ENCODE measurements at regions not wholly inside any gene's neighbourhood (a gene's known extent, or its start where the extent isn't known, plus 50 kb on each side); places are given as distances from the start of the nearest gene placed in this dataset.
"Not testable (repeated sequence)": the region's sequence is repeated elsewhere in the genome, so short reads cannot be mapped to it uniquely, and the experiment has no call there.

DNA sequence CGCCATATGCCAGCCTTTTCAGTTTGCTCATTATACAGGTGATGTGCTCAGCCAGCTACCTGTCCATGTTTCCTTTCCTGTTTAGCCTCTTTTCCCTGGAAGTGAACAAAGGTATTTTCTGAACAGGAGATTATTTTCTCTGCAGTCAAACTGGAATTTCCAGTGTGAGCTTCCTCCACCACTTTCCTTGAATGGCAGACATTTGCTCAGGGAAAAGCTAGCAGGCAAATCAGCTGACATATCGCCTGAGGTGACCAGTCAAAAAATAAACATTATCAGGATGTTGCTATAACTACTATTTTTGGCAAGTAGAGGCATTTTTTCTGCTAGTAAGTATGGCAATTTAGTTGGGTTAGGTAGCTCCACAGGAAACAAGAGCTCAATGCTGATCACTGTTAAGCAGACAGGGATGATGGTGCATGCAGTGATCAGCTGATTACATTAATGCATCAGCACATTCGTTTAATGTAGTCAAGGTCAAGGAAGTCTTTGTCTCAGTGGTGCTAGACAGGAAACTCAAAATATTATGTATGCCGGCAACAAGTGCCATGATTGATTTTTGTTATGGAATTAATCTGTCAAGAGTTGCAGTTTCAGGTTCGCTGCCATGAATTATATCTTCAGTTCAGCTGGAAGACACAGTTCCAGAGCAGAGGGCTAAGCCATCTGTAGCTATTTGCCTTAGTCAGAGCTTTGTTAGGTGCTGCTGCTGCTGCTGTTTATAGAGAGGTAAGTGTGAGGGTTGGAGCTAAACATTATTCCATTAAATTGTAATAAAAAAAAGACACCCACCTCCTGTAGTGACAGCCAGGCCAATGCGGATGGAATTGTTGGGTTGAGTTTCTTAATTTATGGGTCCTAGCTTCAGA lies 179.7 kb upstream of the ST6GALNAC5 start:
- DNase-seq: peak; percentile 27 to 36

DNA sequence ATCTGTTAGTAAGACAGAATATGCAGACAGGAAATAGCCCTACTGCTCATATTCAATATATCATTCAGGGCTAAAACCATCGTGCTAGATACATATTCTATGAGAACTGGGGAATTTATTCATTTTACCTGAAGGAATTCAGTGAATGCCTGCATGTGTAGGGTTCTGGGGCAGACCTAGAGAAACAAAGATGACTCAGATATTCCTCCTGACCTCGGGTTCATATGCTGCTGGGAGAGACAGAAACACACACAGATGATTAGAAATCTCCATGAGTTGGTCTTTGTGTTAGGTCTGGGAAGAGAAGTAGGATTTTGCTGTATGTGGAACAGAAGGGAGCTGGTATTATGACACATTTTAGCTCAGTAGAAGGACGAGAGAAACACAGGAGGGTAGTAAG lies 176.5 kb upstream of the ST6GALNAC5 start:
- DNase-seq: no peak

DNA sequence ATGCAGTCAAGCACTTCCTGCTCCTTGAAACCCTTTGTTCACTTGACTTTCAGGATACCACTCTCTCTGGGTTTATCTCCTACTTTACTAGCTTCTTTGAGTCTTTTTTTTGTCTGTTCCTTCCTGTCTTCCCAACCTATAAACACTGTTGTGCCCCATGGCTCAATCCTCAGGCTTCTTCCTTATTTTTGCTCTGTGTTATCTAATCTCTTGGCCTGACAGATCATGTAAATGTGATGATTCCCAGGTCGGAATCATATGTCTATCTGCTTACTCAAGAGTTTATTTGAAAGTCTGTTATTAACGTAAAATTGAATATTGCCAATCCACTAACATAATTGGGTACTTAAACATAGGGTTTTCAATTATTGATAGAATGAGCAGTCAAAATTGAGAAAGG lies 171.7 kb upstream of the ST6GALNAC5 start:
- no peak for DNase-seq

DNA sequence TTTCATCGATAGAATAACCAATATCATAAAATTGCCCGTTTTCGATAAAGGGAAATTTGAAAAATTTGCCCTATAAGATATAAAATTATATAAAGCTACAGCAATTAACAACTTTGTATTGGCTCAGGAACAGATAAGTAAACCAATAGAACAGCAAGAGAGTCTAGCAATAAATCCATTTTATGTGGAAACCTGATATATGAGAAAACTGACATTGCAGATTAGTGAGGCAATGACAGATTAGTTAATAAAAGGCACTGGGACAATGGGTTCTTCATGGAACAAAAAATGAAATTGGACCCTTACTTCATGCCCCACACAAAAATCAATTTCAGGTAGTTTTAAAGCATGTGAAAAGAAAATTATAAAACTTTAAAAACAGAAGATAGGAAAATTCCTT lies 169.9 kb upstream of the ST6GALNAC5 start:
- DNase-seq: no peak

DNA sequence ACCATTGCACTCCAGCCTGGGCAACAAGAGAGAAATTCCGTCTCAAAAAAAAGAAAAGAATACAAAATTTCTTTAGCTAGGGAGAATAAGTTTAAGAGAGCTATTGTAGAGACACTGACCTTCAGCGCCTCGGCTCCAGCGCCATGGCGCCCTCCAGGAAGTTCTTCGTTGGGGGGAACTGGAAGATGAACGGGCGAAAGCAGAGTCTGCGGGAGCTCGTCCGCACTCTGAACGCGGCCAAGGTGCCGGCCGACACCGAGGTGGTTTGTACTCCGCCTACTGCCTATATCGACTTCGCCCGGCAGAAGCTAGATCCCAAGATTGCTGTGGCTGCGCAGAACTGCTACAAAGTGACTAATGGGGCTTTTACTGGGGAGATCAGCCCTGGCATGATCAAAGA lies 167.6 kb upstream of the ST6GALNAC5 start:
- not testable (repeated sequence) for DNase-seq

DNA sequence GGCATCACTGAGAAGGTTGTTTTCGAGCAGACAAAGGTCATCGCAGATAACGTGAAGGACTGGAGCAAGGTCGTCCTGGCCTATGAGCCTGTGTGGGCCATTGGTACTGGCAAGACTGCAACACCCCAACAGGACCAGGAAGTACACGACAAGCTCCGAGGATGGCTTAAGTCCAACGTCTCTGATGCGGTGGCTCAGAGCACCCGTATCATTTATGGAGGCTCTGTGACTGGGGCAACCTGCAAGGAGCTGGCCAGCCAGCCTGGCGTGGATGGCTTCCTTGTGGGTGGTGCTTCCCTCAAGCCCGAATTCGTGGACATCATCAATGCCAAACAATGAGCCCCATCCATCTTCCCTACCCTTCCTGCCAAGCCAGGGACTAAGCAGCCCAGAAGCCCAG lies 167.1 kb upstream of the ST6GALNAC5 start:
- not testable (repeated sequence) for DNase-seq

DNA sequence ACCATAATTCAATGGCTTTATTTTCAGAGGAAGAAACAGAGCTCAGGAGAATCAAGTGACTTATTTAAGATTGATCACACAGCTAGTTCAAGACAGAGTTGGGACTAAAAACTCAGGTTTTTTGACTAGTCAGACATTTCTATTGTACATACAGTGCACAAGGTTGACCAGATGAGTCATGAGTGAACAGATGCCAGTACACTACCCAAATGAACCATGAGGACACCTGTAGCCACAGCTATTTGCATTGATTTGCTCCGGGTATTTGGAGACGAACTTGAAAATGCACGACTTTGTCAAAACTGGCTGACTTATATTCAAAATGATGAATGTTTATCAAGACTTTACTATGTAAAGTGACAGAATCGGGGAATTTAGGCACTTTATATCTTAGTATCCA lies 161.7 kb upstream of the ST6GALNAC5 start:
- DNase-seq: no peak

DNA sequence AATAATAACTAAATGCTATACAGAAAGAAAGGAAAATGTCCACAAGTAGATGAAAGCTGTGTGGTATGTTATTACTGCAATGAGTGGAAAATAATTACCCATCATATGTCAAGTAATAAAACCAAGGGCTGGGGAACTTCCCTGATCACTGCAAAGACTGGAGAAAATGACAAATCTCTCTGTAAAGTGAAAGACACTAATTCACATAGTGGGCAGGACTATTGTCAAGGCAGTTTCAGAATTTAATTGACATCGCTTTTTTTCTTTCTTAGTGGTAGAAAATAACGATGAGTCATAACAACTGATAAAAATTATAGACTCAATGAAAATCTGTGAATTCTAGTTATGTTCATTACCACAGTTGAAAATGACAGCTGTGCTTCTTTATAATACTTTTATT lies 153.7 kb upstream of the ST6GALNAC5 start:
- DNase-seq: no peak

DNA sequence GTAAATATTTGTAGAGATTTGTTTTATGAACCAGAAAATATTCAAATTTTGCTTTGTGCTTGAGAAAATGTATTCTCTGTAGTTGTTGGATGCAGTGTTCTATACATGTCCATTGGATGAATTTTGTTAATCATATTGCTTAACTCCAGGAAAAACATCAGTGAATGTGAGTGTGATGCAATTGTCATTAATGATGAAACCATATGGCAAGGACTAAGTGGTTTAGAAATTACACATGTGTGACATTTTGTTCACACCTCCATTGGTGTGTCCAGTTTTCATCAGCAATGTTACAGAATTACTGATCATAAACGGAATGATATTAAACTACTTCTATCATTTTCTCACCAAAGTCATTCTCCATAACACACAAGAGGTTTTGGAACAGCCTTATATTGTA lies 151.8 kb upstream of the ST6GALNAC5 start:
- DNase-seq: peak; percentile 36 to 43

DNA sequence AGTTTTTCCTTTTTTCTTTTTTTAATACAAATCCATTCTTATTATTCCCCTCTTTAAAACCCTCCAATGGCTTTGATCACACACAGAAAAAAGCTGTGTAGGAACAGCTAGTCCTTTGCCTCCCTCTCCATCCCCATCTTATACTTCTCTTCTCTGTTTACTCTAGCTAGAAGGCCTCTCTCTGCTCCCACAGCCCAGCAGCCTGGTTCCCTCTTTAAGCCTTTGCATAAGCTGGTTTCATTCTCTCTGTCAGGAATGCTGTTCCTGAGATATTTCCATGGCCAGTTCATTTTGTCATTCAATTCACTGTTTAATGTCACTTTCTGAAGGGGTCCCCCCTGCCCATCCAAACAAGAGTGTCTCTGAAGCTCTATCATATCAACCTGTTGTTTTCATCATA lies 143.3 kb upstream of the ST6GALNAC5 start:
- no peak for DNase-seq

DNA sequence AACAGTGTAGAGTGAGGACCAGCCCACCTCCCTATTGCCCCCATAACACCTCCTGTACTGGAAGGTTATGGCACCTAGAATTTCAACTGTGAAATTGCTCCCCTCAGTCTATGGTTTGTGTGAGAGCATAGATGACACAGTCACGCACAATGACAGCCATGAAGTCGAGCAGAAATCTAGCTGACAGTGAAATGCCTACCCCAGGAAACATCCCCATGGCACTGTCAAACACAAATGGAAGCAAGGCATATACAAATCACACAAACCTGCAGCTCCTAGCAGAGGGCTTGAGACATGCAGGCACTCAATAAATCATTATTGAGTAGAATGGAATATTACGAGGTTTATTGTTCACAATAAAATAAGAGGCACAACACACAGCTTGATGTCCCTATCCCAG lies 142.5 kb upstream of the ST6GALNAC5 start:
- no peak for DNase-seq

DNA sequence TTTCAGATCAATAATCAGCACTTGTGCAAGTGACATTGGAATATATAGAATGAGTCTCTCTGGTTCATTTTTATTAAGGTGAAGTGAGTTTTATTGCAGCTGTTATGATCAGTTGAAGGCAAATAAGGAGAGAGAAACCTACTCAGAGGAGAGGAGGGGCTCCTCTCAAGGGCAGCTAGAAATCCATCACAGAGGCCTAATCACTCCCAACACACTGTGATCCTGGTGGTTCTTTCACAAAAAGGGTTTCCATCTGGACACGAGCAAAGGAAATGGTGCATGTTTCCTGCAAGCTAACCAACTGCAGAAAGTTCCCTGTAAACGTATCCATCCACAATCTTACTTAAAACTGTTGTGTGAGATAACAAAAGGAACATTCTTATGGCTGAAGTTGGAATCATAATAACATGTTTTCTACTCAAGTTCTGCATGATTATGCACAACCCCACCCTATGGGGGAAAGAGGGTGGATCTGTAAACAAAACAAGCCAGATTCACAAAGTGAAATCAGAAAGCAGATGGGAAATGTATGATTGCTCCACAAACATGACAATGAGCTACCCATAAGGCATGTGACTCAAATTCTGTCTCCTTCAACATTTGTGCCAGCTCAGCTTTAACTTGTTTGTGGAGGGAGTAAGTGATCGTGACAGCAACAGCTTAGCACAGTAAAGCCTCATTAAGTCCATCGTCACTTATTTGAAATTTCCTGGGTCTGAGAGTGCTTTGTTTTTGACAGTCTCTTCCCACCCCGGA lies 141.2 kb upstream of the ST6GALNAC5 start:
- DNase-seq: no peak

DNA sequence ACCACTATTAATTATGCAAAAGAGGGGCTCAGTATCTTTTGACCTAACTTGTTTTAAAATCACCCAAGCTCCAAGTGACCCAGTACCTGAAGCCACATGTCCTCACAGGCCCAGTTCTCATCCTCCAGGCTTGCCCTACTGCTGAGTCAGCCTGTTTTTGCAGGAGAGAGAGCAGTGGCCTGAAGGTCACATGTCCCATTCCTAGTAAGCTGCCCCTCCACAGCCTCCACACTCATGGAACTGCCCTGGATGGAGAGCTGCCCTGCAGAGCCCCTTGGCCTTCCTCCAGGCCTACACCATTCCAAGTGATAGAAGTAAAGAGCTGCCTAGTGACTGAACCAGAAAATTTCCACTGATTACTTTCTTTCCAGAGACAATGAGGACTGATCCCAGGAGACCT lies 139.8 kb upstream of the ST6GALNAC5 start:
- no peak for DNase-seq

DNA sequence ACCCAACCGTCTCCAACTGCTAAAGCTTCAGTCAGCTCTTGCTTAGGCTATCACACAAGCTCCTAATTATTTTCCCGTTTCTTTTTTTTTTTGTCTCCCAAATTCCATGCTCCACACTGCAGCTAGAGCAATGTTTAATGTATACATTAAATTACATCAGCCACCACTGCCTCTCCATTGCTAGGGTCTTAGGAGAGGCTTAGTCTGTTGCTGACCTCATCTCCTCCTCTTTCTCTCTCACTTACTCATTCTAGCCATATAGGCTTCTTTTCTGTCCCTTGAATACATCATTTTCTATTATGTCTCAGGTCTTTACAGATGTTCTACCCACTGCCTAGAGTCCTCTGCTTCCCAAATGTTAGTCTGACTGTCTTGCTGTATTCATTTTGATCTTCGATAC lies 138.1 kb upstream of the ST6GALNAC5 start:
- no peak for DNase-seq

DNA sequence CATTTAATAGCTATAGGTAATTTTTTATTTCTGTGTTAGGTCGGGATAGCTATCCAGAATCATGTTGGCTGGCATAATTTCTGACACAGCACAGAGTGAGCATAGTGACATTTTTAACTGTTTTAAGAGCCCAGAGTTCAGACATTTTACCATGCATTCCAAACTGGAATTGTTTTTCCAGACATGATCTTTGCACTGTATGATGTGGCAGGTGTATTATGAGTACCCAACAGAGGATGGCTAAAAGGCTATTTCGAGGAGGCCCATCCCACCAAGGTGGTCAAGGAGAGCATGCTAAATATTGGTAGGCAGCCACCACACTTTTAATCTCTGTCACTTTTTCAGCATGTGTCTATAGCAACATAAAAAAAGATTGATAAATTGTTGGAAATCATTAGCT lies 137.3 kb upstream of the ST6GALNAC5 start:
- DNase-seq: no peak

DNA sequence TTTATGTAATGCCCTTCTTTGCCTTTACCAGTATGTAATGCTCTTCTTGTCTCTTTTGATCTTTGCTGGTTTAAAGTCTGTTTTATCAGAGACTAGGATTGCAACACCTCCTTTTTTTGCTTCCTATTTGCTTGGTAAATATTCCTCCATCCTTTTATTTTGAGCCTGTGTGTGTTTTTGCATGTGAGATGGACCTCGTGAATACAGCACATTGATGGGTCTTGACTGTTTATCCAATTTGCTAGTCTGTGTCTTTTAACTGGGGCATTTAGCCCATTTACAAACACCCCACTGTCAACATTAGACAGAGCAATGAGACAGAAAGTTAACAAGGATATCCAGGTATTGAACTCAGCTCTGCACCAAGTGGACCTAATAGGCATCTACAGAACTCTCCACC lies 128.9 kb upstream of the ST6GALNAC5 start:
- not testable (repeated sequence) for DNase-seq

DNA sequence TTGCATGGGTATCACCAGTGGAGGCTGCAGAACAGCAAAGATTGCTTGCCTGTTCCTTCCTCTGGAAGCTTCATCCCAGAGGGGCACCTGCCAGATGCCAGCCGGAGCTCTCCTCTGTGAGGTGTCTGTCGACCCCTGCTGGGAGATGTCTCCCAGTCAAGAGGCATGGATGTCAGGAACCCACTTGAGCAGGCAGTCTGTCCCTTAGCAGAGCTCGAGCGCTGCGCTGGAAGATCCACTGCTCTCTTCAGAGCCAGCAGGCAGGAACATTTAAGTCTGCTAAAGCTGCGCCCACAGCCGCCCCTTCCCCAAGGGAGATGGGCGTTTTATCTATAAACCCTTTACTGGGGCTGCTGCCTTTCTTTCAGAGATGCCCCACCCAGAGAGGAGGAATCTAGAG lies 126.3 kb upstream of the ST6GALNAC5 start:
- not testable (repeated sequence) for DNase-seq

DNA sequence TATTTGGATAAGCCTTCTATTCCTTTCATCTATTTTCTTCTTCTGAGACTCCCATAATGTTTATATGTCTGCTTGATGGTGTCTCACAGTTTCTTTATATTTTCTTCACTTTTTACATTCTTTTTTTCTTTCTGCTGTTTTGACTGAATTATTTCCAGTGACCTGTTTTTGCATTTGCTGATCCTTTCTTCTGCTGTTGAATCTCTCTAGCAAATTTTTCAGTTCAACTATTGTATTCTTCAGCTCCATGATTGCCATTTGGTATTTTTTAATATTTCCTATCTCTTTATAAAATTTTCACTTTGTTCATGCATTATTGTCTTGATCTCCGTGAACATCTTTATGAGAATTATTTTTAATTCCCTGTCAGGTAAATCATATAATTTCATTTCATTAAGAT lies 122.3 kb upstream of the ST6GALNAC5 start:
- no peak for DNase-seq

DNA sequence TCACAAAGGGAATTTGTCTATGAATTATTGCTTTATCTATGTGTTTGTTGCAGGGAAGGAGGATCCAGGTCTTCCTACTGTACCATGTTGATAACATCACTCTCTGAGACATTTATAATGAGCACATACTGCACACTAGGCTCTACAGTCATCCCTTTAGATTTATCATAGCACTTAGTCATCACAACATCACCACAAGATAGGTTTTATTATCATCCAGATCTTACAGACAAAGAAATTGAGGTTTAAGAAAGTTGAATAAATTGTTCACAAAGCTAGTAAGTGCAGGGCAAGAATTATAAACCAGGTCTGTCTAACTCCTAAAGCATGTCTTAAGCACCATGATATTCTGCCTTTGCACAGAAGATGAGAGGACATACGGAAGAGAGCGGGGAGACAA lies 121.1 kb upstream of the ST6GALNAC5 start:
- no peak for DNase-seq

DNA sequence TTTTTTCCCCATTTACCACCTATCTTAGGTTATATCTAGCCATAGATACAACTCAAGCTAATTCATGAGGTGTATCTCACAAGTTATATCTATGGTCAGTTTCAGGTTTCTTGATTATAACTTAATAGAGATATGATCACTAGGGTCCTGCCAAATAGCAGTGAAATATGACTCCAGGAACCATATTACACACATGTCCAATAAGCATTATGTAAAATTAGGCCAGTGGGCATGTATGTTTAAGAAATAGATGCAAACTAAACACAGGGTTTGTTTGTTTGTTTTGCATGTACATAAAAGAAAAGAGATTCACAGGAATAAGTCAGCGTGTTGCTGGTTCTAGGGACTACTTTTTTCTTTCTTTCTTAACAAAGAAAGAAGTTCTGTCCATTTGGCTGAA lies 112.5 kb upstream of the ST6GALNAC5 start:
- DNase-seq: no peak

DNA sequence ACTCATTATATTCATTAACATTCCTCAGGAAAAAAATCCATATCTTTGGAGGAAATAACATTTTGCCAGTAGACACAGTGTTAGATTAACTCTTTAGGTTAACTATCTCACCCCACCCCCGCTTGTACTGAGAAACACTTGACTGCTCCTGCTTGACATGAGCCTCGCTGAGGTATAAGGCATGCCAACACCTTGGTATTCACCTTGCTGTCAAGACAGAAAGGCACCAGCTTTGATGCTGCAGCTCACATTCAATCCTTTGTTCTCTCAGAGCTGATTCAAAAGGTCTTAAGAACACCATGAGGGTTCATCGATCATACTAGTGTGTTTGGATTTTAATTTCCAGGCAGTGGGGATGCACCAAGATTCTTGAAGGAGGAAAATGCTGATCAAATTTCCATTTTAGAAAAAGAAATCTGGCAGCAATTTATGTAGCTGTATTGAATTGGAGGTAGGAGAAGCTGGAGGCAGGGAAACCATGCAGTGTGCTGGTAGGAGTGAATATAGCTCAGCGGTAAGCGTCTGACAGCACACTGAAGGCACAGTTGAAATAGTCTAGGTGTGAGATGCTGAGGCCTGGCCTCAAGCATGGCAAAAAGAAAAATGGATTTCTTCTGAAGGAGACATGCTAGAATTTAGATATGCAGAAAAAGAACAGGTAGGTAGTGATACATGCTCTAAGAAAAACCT lies 108.0 kb upstream of the ST6GALNAC5 start:
- DNase-seq: no peak

DNA sequence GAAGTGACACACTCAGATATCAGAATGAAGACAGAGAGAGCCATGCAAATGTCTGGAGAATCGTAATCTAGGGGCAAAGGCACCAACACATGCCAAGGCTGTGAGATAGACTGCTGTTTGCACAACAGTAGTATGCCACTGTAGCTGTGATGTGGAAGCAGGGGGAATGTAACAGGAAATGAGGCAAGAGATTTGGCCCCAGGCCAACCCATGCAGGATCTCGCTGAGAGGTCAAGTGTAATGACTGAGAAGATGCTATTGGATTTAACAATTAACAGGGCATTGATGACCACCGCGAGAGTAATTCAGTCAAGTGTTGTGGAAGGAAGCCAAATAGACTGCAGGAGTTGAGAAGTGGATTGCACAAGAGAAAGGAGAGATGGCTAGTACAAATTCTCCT lies 107.3 kb upstream of the ST6GALNAC5 start:
- peak; percentile 48 to 58 for DNase-seq

DNA sequence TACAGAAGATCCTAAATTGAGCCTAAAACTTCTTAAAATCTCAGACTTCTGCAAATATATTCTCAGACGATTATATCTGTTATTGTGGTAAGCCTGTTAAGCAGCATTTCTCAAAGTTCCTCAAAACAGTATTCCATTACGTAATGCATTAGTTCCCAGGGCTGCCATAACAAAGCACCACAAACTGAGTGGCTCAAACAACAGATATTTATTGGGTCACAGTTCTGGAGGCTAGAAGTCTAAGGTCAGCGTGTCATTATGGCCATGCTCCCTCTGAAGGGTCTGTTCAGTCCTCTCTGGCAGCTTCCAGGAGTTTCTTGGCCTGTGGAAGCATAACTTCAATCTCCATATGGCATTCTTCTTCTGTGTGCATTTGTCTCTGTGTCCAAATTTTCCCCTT lies 103.5 kb upstream of the ST6GALNAC5 start:
- peak; percentile 54 to 65 for DNase-seq

All from right lung (tissue), 2 donors.